A549 (cell line): ENCODE measurements at regions not wholly inside any gene's neighbourhood (a gene's known extent, or its start where the extent isn't known, plus 50 kb on each side); places are given as distances from the start of the nearest gene placed in this dataset.

Source experiments
- ATAC-seq, 2 experiments: fragments of 200-7000 bp in 1 of 2; fragments of >200 bp in 1 of 2; cut with Nextera tagmentation in 1 of 2; cut with Tn5 transposase in 1 of 2; 3 replicates each; pipeline versions ENCODE4 v1.8.0 to v1.9.1; 2018 to 2020; ENCODE audit warnings: mild to moderate bottlenecking in 1 of 2, moderate library complexity in 1 of 2
- CTCF ChIA-PET: fragments of 300-600 bp; sonication (Branson Sonifier 250); formaldehyde crosslinking; extraction: SDS; loops from one replicate; lab custom pipeline; 2021; ENCODE audit warnings: antibody characterized with exemption, inconsistent platforms; lab: Yijun Ruan, JAX
- POLR2A ChIA-PET: fragments of 350-600 bp; formaldehyde crosslinking; extraction: SDS; loops from one replicate; lab custom pipeline; 2021; ENCODE audit warnings: antibody characterized with exemption, inconsistent platforms; lab: Yijun Ruan, JAX
- DNase-seq, 2 experiments: peaks; one replicate each; pipeline versions ENCODE4 v3.0.0 to v3.0.0-alpha.2; 2011 to 2016; ENCODE audit warnings: low read depth in 1 of 2, low spot score in 1 of 2
- FAIRE-seq: peaks from 2 replicates; lab custom pipeline; 2011; peaks lifted over from hg19 to GRCh38; lab: Jason Lieb, UNC
- H3K27ac ChIP-seq, 2 experiments: fragments of >200 bp; sonication (Bioruptor Twin); formaldehyde crosslinking; 3 replicates each; pipeline ENCODE4 v1.5.1; 2016 to 2017
- H3K4me1 ChIP-seq: fragments of >200 bp; sonication (Bioruptor Twin); formaldehyde crosslinking; 3 replicates; pipeline ENCODE4 v1.6.1; 2016
- H3K4me2 ChIP-seq: fragments of >200 bp; sonication (Bioruptor Twin); formaldehyde crosslinking; 3 replicates; pipeline ENCODE4 v1.6.1; 2016
- H3K4me3 ChIP-seq: fragments of >200 bp; sonication (Bioruptor Twin); formaldehyde crosslinking; 3 replicates; pipeline ENCODE4 v1.5.1; 2016
- H3K9me3 ChIP-seq: fragments of >200 bp; sonication (Bioruptor Twin); formaldehyde crosslinking; 3 replicates; pipeline ENCODE4 v1.6.1; 2016
- ATOH8 ChIP-seq: fragments of 250-450 bp; sonication (Bioruptor Pico); IDR thresholded peaks from 2 replicates; pipeline ENCODE4 v1.5.0; 2020; ENCODE audit warnings: low read depth, mild to moderate bottlenecking, moderate library complexity
- CEBPB ChIP-seq, 2 experiments: fragments of >200 bp in 1 of 2; sonication (Bioruptor Twin) in 1 of 2; formaldehyde crosslinking in 1 of 2; IDR thresholded peaks; 2 replicates each; pipeline ENCODE4 v1.6.1; 2012 to 2016
- CHD2 ChIP-seq: fragments of 150-350 bp; IDR thresholded peaks from 2 replicates; pipeline ENCODE4 v1.6.1; 2014; ENCODE audit warnings: low read length; ENCODE audit not compliant: partially characterized antibody
- E2F6 ChIP-seq: IDR thresholded peaks from 2 replicates; pipeline ENCODE4 v1.6.1; 2012; ENCODE audit warnings: low read depth, borderline replicate concordance
- EHF ChIP-seq: fragments of 250-450 bp; sonication (Bioruptor Pico); IDR thresholded peaks from 2 replicates; pipeline ENCODE4 v1.5.0; 2020; ENCODE audit warnings: mild to moderate bottlenecking
- ELK1 ChIP-seq: fragments of 150-350 bp; IDR thresholded peaks from 2 replicates; pipeline ENCODE4 v1.6.1; 2014; ENCODE audit warnings: low read depth, mild to moderate bottlenecking, low read length
- FOSL2 ChIP-seq, 2 experiments: fragments of 450-650 bp in 1 of 2; fragments of >200 bp in 1 of 2; sonication (Bioruptor Twin) in 1 of 2; formaldehyde crosslinking; IDR thresholded peaks; 2 replicates each; pipeline versions ENCODE4 v1.5.0 to v1.6.1; 2016 to 2020; ENCODE audit warnings: mild to moderate bottlenecking in 1 of 2, moderate library complexity in 1 of 2
- HES2 ChIP-seq: fragments of >200 bp; sonication (Bioruptor Twin); formaldehyde crosslinking; IDR thresholded peaks from 2 replicates; pipeline ENCODE4 v1.6.1; 2016
- HOXA7 ChIP-seq: fragments of 250-450 bp; sonication (Bioruptor Pico); IDR thresholded peaks from 2 replicates; pipeline ENCODE4 v1.5.0; 2020; ENCODE audit warnings: mild to moderate bottlenecking, moderate library complexity
- HOXB13 ChIP-seq: fragments of 250-450 bp; sonication (Bioruptor Pico); IDR thresholded peaks from 2 replicates; pipeline ENCODE4 v1.5.0; 2020; ENCODE audit warnings: low read depth, mild to moderate bottlenecking, moderate library complexity
- HOXB5 ChIP-seq: fragments of 250-450 bp; sonication (Bioruptor Pico); IDR thresholded peaks from 2 replicates; pipeline ENCODE4 v1.5.0; 2020; ENCODE audit warnings: mild to moderate bottlenecking, moderate library complexity
- JUNB ChIP-seq: fragments of >200 bp; sonication (Bioruptor Twin); formaldehyde crosslinking; IDR thresholded peaks from 2 replicates; pipeline ENCODE4 v1.6.1; 2016
- KDM1A ChIP-seq: fragments of 200-600 bp; sonication (generic); IDR thresholded peaks from 2 replicates; pipeline ENCODE4 v1.6.1; 2016; ENCODE audit warnings: low read depth, mild to moderate bottlenecking
- KDM5A ChIP-seq: fragments of 200-600 bp; sonication (generic); IDR thresholded peaks from 2 replicates; pipeline ENCODE4 v1.6.1; 2016; ENCODE audit warnings: antibody characterized with exemption, mild to moderate bottlenecking
- MAX ChIP-seq: IDR thresholded peaks from 2 replicates; pipeline ENCODE4 v1.6.1; 2012
- POLR2AphosphoS2 ChIP-seq: conservative IDR thresholded peaks from 2 replicates; pipeline ENCODE4 v1.6.1; 2012; ENCODE audit warnings: low read length, improper control_type of control experiment, inconsistent platforms
- RARB ChIP-seq: fragments of 250-450 bp; sonication (Bioruptor Pico); IDR thresholded peaks from 2 replicates; pipeline ENCODE4 v1.8.0; 2021; ENCODE audit warnings: mild to moderate bottlenecking, moderate library complexity
- REST ChIP-seq: fragments of 200-600 bp; sonication (generic); IDR thresholded peaks from 2 replicates; pipeline ENCODE4 v1.6.1; 2016; ENCODE audit warnings: antibody characterized with exemption, mild to moderate bottlenecking, moderate library complexity
- SREBF2 ChIP-seq: fragments of 450-650 bp; IDR thresholded peaks from 2 replicates; pipeline ENCODE4 v1.6.1; 2014; ENCODE audit warnings: mild to moderate bottlenecking, moderate library complexity
- TFCP2L1 ChIP-seq: fragments of 250-450 bp; sonication (Bioruptor Pico); IDR thresholded peaks from 2 replicates; pipeline ENCODE4 v1.5.0; 2021; ENCODE audit warnings: mild to moderate bottlenecking
- TP53 ChIP-seq: fragments of 250-450 bp; sonication (Bioruptor Pico); IDR thresholded peaks from 2 replicates; pipeline ENCODE4 v1.5.0; 2021; ENCODE audit warnings: mild to moderate bottlenecking, moderate library complexity
- ZC3H11A ChIP-seq: fragments of 450-650 bp; IDR thresholded peaks from 2 replicates; pipeline ENCODE4 v1.6.1; 2014; ENCODE audit warnings: antibody characterized with exemption, mild to moderate bottlenecking
- ZNF302 ChIP-seq: fragments of 250-450 bp; sonication (Bioruptor Pico); IDR thresholded peaks from 2 replicates; pipeline ENCODE4 v1.9.0; 2021; ENCODE audit warnings: inconsistent platforms, mild to moderate bottlenecking, moderate library complexity
- WGBS: methylation state at CpG from one replicate; pipeline ENCODE4 v1.1.6; 2017; ENCODE audit errors: missing lambda C conversion rate; 5-methylcytosine and 5-hydroxymethylcytosine counted together

GRCh38 chr13:106260352-106260751 is 275.1 kb downstream of the EFNB2 start:
- DNase-seq (no peak), ATAC-seq (no peak), FAIRE-seq (no peak)
- WGBS, result 84% methylated on average over 19 of the region's 20 CpGs
- Histone ChIP-seq H3K4me3 (no peak overlapping the region), H3K9me3 (no peaks in the 10 kb centered on the region), H3K4me1 (no peaks in the 10 kb centered on the region), H3K4me2 (no peak overlapping the region), H3K27ac (no peak overlapping the region)
- TF ChIP-seq E2F6, result no peak
- TF ChIP-seq HES2, result no peak
- POLR2A ChIA-PET, result no interaction called here
- CTCF ChIA-PET, result interaction anchor here (1.1 kb wide), 1 partner anchor 14 kb away, joined by 3 read pairs; no protein-coding TSS in a partner anchor

- ChIA-PET CTCF (interaction anchor here (1.1 kb wide), 1 partner anchor 14 kb away, joined by 3 read pairs; no protein-coding TSS in a partner anchor), POLR2A (no interaction called here)
- DNase-seq (no peak), ATAC-seq (no peak), FAIRE-seq (no peak)
- no peaks in the 10 kb centered on the region for H3K4me1 ChIP-seq
- no peak overlapping the region for H3K4me3 ChIP-seq
- 70% methylated on average over 19 of the region's 19 CpGs for WGBS
- TF ChIP-seq FOSL2 (IDR thresholded peaks at IDR 0.05) (no peak), FOSL2 (CRISPR knock-in tag; IDR thresholded peaks at IDR 0.05) (no peak), KDM5A (no peak), SREBF2 (no peak), REST (no peak), ELK1 (no peak), HOXB5 (CRISPR knock-in tag) (no peak), RARB (CRISPR knock-in tag) (no peak), ZC3H11A (no peak), TFCP2L1 (CRISPR knock-in tag) (no peak), EHF (CRISPR knock-in tag) (no peak), HOXA7 (no peak), KDM1A (no peak), POLR2AphosphoS2 (no peak)
- no peaks in the 10 kb centered on the region for H3K9me3 ChIP-seq
- no peak overlapping the region for H3K4me2 ChIP-seq
- H3K27ac ChIP-seq, result no peak overlapping the region
Observed at GRCh38 chr13:106259928-106260327, 275.5 kb downstream of the EFNB2 start.

GRCh38 chr13:106246666-106247188 is 288.7 kb downstream of the EFNB2 start:
- no peaks in the 10 kb centered on the region for H3K9me3 ChIP-seq
- H3K4me1 ChIP-seq, result no peaks in the 10 kb centered on the region
- DNase-seq (no peak), ATAC-seq (no peak), FAIRE-seq (no peak)
- TF ChIP-seq CHD2 (no peak), TFCP2L1 (CRISPR knock-in tag) (no peak), ATOH8 (no peak), CEBPB (IDR thresholded peaks at IDR 0.05) (no peak), HOXA7 (no peak), ZNF302 (CRISPR knock-in tag) (no peak), TP53 (CRISPR knock-in tag) (no peak), HOXB13 (CRISPR knock-in tag) (no peak), JUNB (no peak), HOXB5 (CRISPR knock-in tag) (no peak), EHF (CRISPR knock-in tag) (no peak), MAX (no peak)
- 15% methylated on average over 4 of the region's 4 CpGs for WGBS
- H3K4me2 ChIP-seq, result no peak overlapping the region
- ChIA-PET POLR2A (no interaction called here), CTCF (no interaction called here)
- no peak overlapping the region for H3K4me3 ChIP-seq
- H3K27ac ChIP-seq, result no peak overlapping the region
